ENCODE measurements at regions not wholly inside any gene's neighbourhood (a gene's known extent, or its start where the extent isn't known, plus 50 kb on each side); places are given as distances from the start of the nearest gene placed in this dataset.
"Not testable (repeated sequence)": the region's sequence is repeated elsewhere in the genome, so short reads cannot be mapped to it uniquely, and the experiment has no call there.

GRCh38 chr9:90219548-90220118, 423.0 kb downstream of the DIRAS2 start:
- DNase-seq (no peak), ATAC-seq (ENCODE audit: insufficient read depth, low FRiP score) (peak; percentile 34)
- Histone ChIP-seq H3K4me1 (ENCODE audit: control insufficient read depth in 5 of 5, insufficient read depth in 5 of 5, low read length in 5 of 5) (no peaks in the 10 kb centered on the region), H3K9ac (ENCODE audit: insufficient read depth in 1 of 2, low read length in 2 of 2) (no peak overlapping the region), H3K9me3 (ENCODE audit: control insufficient read depth in 4 of 4, insufficient read depth in 3 of 4, low read length in 3 of 4) (no peaks in the 10 kb centered on the region), H3K27ac (ENCODE audit: low read depth in 1 of 2, low read length in 1 of 2) (no peak overlapping the region), H3K27me3 (ENCODE audit: control insufficient read depth in 3 of 3, insufficient read depth in 3 of 3, low read length in 2 of 3) (no peaks in the 10 kb centered on the region), H3K4me3 (no peak overlapping the region), H3K36me3 (ENCODE audit: control insufficient read depth in 4 of 4, insufficient read depth in 4 of 4, low read length in 4 of 4) (no peaks in the 10 kb centered on the region)
- 12 to 14% methylated on average over 27 of the region's 27 CpGs for WGBS, 2 donors
- TF ChIP-seq CTCF (IDR thresholded peaks at IDR 0.05; ENCODE audit: control extremely low read depth, extremely low read depth) = peak; percentile 9

GRCh38 chr9:90221899-90222298, 420.7 kb downstream of the DIRAS2 start:
- not testable (repeated sequence) for H3K4me3 ChIP-seq; H3K36me3 ChIP-seq (ENCODE audit: control insufficient read depth in 4 of 4, insufficient read depth in 4 of 4, low read length in 4 of 4); H3K4me1 ChIP-seq (ENCODE audit: control insufficient read depth in 5 of 5, insufficient read depth in 5 of 5, low read length in 5 of 5); H3K9ac ChIP-seq (ENCODE audit: insufficient read depth in 1 of 2, low read length in 2 of 2); H3K9me3 ChIP-seq (ENCODE audit: control insufficient read depth in 4 of 4, insufficient read depth in 3 of 4, low read length in 3 of 4); H3K27me3 ChIP-seq (ENCODE audit: control insufficient read depth in 3 of 3, insufficient read depth in 3 of 3, low read length in 2 of 3); H3K27ac ChIP-seq (ENCODE audit: low read depth in 1 of 2, low read length in 1 of 2); ATAC-seq (ENCODE audit: insufficient read depth, low FRiP score); DNase-seq
- 77 to 79% methylated on average over 15 to 18 of the region's 18 CpGs for WGBS, 2 donors

GRCh38 chr9:90226839-90227338, 415.7 kb downstream of the DIRAS2 start:
- H3K27me3 ChIP-seq (ENCODE audit: control insufficient read depth in 3 of 3, insufficient read depth in 3 of 3, low read length in 2 of 3); H3K9ac ChIP-seq (ENCODE audit: insufficient read depth in 1 of 2, low read length in 2 of 2); H3K4me3 ChIP-seq; H3K36me3 ChIP-seq (ENCODE audit: control insufficient read depth in 4 of 4, insufficient read depth in 4 of 4, low read length in 4 of 4); H3K9me3 ChIP-seq (ENCODE audit: control insufficient read depth in 4 of 4, insufficient read depth in 3 of 4, low read length in 3 of 4); H3K4me1 ChIP-seq (ENCODE audit: control insufficient read depth in 5 of 5, insufficient read depth in 5 of 5, low read length in 5 of 5); ATAC-seq (ENCODE audit: insufficient read depth, low FRiP score); H3K27ac ChIP-seq (ENCODE audit: low read depth in 1 of 2, low read length in 1 of 2): not testable (repeated sequence)
- DNase-seq = peak; percentile 57 to 76 (median 60)
- peak; percentile 3 for TF ChIP-seq CTCF (IDR thresholded peaks at IDR 0.05; ENCODE audit: control extremely low read depth, extremely low read depth)
- 50 to 55% methylated on average over 10 of the region's 10 CpGs for WGBS, 2 donors

GRCh38 chr9:90233081-90233480, 409.5 kb downstream of the DIRAS2 start:
- not testable (repeated sequence) for H3K4me3 ChIP-seq; H3K36me3 ChIP-seq (ENCODE audit: control insufficient read depth in 4 of 4, insufficient read depth in 4 of 4, low read length in 4 of 4); H3K9me3 ChIP-seq (ENCODE audit: control insufficient read depth in 4 of 4, insufficient read depth in 3 of 4, low read length in 3 of 4); H3K9ac ChIP-seq (ENCODE audit: insufficient read depth in 1 of 2, low read length in 2 of 2); H3K27me3 ChIP-seq (ENCODE audit: control insufficient read depth in 3 of 3, insufficient read depth in 3 of 3, low read length in 2 of 3); H3K4me1 ChIP-seq (ENCODE audit: control insufficient read depth in 5 of 5, insufficient read depth in 5 of 5, low read length in 5 of 5); ATAC-seq (ENCODE audit: insufficient read depth, low FRiP score); DNase-seq; H3K27ac ChIP-seq (ENCODE audit: low read depth in 1 of 2, low read length in 1 of 2)
- 92 to 93% methylated on average over 4 of the region's 4 CpGs for WGBS, 2 donors
